ENCODE measurements at regions not wholly inside any gene's neighbourhood (a gene's known extent, or its start where the extent isn't known, plus 50 kb on each side); places are given as distances from the start of the nearest gene placed in this dataset.

DNA sequence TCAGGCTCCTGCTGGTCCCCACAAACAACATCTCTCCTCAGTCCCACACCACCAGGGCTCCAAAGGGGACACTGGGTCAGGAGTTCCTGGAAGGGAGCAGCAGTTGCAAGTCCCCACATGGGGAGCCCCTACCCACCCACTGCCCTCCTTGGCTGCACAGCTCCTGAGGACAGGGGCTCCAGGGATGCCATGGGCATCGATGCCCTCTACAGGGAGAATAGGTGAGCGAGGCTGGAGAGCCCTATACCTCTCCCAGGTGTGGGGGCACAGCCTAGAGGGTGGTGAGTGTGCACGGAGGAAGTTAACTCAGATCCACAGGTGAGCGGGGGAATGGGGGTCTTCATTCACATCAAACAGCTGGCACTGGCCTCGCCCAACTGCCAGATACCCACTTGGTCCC lies 141.2 kb upstream of the LINGO1 start:
- TF ChIP-seq ZNF350 (tag by site-specific recombination; IDR thresholded peaks at IDR 0.05) (no peak), ZNF707 (tag by site-specific recombination; IDR thresholded peaks at IDR 0.05) (no peak), CTCF (tag by site-specific recombination; IDR thresholded peaks at IDR 0.05) (no peak), YY1 (tag by site-specific recombination; IDR thresholded peaks at IDR 0.05) (no peak), GLIS2 (tag by site-specific recombination; IDR thresholded peaks at IDR 0.05) (no peak), ZBTB21 (tag by site-specific recombination; IDR thresholded peaks at IDR 0.05) (no peak), ZBTB1 (tag by site-specific recombination; IDR thresholded peaks at IDR 0.05) (no peak), ZNF132 (tag by site-specific recombination; IDR thresholded peaks at IDR 0.05; ENCODE audit: borderline replicate concordance) (no peak), HIC1 (tag by site-specific recombination; IDR thresholded peaks at IDR 0.05) (no peak), GFI1B (tag by site-specific recombination; IDR thresholded peaks at IDR 0.05) (no peak)

Measured in HEK293 (cell line).